HCEC 1CT (cell line): ENCODE measurements at regions not wholly inside any gene's neighbourhood (a gene's known extent, or its start where the extent isn't known, plus 50 kb on each side); places are given as distances from the start of the nearest gene placed in this dataset.

Source experiments
- DNase-seq: peaks from one replicate; pipeline ENCODE4 v3.0.0-alpha.2; 2017

DNA sequence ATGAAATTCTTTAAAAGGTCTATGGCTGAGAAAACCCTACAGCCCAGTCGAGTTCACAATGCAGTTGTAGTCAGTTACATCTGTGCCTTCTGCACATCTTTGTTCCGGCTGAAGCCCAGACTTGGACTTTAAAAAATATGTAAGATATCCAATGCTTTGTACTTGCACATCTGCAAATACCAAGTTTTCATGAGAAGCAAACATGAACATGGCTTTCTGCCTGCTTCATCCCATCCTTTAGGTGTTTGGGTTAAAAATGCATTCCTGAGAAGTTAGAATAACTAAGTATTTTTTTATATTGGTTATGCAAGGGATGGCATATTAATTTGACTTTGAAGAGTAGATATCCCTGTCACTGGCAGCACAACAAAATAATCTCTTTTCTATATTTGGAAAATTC is 528.4 kb downstream of the METTL15 start:
- no peak for DNase-seq

DNA sequence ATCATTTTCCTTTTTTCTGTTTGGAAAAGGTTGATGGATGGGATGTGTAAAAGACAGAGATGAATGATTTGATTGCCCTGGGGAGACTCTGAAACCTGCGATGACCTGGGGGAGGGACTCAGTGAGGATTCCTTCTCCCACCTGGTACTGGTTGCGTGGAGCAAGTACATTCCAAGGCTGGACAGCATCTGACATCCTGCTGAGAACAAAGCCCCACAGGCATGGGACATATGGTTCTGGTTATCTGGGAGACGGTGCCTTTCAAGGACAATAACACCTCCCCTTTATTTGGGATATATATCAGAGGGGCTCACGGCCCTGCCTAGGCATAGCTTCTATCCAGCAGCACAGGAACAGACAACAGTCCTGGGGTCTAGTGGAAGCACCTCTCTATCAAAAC is 527.8 kb downstream of the METTL15 start:
- DNase-seq: no peak

DNA sequence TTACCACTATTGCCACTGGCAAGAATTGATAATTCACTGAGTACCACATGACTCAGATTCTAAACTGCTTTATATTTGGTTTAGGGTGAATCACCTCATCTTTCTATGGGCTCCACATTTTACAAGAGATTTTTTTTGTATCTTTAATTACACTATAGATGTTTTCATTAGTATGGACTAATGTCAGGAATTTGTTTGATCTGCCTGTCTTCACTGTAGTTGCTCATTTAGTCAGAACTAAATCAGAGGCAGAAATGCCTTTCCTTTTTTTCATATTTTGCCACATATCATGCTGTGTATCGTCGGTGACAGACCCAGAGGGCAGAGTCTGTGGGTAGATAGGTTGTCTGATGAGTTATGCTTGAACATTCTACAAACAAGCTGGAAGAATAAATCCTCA is 524.1 kb downstream of the METTL15 start:
- DNase-seq: peak; percentile 36

DNA sequence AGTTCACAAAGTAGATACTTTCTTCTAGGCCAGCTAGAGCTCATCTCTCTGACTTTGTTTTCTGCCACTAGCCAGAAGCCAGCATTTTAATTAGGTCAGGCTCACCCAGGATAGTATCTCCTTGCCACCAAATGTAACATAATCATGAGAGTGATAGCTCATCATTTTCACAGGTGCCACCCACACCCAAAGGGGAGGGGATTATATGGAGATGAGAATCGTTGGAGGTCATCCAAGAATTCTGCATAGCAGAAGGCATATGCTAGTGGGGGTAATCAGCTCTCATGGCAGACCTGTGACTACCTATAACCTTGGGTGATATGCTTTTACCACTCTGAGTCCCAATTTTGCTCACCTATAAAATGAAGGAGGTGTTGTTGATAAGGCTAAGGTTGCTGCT is 523.0 kb downstream of the METTL15 start:
- DNase-seq: no peak

DNA sequence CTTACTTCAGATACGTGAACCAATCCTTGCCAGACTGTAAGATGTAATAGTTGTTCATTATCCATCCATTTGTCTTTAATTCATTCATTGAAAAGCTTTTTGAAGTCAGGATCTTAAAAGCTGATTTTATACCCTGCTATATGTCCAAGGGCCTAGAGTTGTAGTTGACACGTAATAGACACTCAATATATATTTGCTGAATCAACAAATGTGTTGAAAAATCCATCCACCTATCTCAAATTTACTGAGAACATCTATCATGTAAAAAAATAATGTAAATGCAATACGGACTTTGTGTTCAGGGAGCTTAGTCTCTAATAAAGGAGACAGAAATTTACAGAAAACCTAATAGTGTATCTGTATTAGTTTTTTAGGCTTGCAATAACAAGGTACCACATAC is 521.0 kb downstream of the METTL15 start:
- DNase-seq: no peak

DNA sequence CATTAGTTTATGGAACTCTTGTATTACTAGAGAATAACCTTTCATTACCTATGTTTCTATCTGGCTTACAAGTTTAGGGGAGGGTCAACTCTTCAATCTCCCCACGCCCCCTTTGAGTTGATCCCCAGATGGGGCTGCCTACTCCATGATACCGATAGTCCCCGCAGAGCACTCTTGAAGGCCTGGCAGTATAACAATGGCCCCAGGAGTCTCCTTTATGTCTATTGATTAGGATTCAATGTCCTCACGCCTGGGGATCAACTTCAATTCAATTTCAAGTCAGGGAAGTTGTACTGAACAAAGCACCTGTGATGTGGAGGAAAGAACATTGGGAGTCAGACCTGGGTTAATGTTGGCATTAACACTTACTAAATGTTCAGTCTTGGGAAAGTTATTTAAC is 520.2 kb downstream of the METTL15 start:
- DNase-seq: no peak

DNA sequence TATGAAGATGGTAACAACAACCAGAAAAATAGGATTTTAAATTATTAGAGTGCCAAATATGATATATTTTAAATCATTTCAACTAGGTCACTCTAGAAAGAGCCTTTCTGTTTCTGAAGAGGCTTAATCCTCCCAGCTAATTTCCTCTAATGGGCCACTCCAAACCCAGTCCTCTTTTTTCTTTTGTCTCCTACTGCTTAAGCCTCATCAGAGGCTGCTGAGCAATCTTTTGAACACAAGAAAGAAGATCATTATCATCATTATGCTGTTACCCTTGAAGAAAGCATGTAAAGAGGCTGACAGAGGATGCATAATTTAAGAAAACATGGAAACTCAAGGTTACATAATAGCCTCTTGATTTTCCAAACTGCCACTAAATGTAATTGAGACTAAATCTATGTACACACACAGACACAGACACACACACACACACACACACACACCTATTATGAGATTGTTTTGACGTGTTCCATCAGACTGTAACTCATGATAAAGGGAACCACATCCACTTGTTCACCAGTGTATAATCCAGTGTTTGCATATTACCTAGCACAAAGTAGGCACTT is 519.6 kb downstream of the METTL15 start:
- no peak for DNase-seq

DNA sequence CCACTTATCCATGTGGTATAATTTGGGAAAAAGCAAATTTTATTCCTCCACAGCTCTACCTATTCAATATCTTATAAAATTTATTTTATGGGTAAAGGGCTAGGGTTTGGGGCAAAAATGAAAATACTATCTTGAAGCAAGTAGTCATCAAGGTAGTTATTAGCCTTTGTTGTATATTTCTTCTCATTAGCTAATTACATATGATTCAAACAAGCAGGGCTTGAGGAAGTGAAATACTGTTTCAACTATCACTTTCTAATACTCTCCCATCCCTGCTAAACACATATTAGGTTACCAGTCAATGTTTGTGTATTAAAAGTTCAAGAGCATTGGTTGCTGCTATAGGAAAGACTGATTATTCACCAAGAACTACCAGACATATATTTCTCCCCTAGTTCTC is 517.3 kb downstream of the METTL15 start:
- no peak for DNase-seq

DNA sequence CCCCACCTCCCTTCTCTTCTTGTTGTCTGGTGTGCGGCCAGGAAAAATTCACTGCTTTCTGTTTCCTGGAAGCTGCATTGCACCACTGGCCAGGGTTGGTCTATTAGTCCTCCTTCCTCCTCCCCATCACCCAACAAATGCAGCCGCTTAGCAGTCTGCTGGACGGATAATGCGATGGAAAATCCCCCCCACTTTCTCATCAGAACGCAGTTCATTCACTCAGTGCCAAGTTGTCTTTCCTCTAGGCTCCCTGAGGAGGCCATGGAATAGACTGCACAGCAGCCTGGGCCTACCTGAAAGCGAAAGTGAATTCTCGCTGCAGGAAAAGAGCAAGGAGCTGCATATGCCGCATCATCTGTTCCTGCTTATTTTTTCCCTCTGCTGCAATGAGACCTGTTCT is 513.6 kb downstream of the METTL15 start:
- DNase-seq: peak; percentile 20

DNA sequence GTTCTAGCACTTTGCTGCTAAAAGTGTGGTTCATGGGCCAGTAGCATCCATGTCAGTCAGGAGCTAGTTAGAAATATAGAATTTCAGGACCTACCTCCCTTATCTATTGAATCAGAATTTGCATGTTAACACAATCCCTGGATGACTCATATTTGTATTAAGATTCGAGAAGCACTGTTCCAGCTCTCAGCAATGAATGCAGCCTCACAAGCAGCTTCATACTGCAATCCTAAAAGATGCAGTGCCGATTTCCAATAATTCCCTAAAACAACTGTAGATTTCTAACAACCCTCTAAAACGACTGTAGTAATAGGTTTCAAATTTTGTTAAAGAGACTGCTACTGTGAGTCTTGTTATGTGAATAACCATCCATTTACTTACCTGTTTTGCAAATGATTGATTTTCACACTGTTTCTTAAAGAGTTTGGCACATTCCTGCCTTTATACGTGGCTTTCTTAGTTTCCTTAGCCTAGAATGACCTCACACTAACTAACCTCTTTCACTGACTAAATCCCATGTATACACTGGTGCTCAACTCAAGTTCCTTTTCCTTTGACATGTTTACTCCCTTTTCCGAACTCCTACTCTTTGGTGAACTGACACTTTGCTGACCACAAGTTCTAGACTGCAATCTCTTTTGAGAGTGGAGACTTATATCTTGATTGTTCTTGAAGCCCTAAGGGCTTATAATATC is 511.8 kb downstream of the METTL15 start:
- DNase-seq: peak; percentile 63

DNA sequence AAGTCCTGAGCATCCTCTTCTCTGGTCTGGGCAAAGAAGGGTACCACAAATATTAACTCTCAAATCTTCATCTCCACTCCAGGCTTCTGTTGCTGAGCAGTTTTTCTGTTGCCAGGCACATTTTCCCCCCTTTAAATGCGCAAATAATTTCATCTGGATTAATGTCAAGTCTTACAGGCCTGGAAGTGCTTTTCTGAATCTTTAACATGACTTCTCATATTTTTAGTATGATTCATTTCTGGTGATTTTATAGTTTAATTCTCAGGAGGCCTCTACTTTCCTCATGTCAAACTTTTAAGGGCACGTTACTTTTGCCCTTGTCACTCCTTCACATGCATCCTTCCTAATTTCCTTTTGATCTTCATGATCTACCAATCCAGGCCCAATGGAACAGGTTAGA is 510.2 kb downstream of the METTL15 start:
- DNase-seq: peak; percentile 15

DNA sequence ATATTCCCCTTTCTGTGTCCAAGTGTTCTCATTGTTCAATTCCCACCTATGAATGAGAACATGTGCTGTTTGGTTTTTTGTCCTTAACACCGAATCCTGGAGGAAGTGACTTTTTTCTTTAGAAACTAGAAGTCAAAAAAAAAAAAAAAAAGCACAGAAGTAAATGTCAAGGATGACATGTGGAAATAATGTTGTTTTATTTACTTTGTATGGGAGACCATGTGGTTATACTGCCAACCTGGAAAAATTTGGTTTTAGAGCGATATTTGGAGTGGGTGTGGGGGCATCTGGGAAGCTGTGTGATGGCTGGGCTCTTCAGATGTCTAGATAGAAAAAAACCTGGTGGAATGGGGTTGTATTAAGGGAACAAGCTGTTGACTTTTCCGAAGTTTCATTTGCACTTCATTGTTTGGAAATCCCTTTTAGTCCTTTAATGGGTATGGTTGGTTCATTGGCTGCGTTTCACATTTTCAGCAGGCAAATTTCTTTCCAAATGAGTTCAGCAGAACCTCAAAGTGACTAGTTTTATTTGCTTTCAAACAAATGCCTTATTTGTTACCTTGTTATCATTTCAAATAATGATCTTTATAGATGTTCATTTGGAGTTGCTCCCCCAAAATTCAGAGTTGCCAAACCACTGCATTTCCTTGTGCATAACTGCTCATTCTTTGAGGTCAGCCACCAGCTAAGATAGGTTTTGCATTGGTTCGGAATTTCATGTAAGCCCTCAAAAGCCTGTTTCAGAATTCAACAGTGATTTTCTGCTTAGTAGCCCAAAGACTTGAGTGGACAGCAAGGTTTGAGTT is 508.2 kb downstream of the METTL15 start:
- DNase-seq: no peak

DNA sequence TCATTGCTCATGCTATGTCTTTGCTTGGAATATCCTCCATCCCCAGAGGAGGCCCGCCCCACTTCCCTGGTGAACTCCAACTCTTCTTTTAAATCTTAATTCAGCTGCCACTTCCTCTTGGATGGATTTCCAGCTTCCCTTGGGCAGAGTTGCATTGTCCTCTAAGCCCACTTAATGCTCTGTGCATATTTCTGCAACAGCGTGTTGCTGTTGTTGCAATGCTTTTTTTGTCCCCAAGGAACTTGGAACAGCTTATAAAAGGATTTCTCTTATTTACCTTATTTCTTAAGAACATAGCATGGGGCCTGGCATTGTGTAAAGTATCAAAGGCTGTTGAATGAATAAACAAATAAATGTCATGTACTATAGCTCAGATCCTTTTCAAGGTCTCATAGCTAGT is 507.4 kb downstream of the METTL15 start:
- no peak for DNase-seq

DNA sequence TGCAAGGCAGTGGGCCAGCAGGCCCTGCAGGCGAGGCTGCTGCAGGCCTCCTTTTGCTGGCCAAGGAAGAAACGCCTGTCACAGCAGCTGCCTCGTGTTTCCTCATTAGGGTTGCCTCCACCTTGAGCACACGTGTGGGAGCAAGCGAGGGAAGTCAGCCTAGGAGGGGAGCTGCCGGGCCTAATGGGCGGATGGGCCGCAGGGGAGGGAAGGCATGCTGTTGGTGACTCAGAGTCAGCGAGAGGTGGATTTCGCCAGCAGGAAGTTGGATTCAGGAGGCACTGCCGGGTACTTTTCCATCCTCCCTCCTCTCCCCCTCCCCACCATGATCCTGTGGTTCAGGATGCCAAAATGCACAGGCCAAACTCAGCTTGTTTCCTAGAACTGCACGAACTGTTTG is 498.7 kb downstream of the METTL15 start:
- no peak for DNase-seq

DNA sequence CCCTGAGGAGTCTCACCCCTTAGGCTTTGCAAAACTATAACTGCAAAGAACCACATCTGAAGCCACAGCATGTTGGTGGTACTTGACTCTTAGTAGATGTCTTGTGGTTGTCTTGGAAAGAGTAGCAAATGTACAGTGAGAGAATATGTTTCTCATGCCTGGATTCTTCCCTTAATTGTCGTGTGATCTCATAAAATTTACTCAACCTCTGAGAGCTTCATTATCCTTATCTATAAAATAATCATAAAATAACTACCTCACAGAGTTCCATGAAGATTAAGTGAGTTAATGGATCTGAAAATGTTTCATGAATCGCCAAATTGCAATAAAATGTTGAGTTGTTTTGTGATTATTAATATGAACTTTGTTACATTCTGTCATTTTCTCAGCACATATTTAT is 491.5 kb downstream of the METTL15 start:
- DNase-seq: no peak

DNA sequence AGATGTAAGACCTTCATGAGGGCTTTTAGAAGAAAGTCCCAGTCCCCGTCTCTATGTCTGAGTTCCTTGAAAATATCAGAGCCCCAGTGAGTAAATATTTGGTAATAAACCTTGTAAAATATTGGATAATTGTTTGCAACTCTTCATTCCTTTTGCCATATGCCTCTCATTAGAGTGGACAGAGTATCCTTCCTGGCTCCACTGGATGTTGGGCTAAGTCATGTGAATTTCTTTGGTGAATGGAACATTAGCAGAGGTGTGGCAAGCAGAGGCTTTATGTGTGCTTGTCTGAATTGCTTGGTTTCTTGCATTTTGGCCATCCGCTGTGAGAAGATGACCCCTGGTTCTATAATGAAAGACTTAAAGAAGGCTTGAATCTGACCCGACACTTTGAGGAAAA is 490.3 kb downstream of the METTL15 start:
- DNase-seq: no peak

DNA sequence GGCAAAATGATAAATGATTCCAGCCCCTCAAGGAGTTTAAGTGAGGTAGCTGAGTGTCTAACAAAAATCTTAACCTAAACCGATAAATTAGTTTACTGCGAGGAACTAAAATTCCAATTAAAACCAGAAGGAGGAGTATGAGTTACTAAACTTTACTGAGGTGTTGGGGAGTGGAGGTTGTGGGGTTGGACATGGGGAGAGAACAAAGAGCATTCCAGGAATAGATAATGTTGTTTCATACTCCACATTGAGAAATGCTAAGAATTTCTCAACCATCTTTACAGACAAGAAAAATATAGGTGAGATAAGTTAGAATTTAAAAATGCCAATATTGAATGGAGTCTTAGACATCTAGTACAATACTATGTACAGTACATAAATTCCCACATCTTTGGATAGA is 488.6 kb downstream of the METTL15 start:
- DNase-seq: no peak

DNA sequence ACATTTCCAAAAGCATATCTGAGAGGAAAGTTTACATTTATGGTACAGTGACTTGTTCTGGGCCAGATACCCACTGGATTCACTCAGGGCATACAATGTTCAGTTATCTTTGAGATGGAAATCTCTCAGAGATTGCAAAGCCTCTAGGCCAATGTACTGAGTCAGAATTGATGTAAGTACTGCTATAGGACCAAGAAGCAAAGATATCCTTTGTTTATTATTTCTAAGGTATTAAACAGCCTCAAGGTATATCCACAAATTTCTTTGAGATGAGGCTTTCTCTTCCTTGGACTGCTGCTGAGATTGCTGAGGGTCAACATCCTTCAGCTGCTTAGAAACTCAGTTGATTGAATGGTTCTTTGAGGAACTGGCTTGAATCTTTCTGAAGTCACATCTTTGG is 484.0 kb downstream of the METTL15 start:
- no peak for DNase-seq

DNA sequence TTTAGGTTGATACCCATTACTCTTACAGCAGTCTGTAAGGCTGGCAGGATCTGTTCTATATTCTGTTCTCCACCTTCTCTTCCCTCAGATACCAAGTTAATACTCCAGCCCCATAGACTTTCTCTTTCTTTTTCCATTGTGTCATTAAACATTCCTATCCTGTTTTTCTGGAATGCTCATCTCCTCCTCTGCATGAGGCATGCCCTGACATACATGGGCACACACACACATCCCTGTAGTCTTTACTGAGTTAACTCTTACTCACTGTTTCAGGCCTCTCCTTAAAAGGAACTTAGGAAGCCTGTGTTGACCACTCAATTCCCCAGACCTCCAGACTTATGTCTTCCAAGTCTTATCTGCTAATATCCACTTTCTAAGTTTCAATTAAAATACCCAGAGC is 476.8 kb downstream of the METTL15 start:
- DNase-seq: peak; percentile 69

DNA sequence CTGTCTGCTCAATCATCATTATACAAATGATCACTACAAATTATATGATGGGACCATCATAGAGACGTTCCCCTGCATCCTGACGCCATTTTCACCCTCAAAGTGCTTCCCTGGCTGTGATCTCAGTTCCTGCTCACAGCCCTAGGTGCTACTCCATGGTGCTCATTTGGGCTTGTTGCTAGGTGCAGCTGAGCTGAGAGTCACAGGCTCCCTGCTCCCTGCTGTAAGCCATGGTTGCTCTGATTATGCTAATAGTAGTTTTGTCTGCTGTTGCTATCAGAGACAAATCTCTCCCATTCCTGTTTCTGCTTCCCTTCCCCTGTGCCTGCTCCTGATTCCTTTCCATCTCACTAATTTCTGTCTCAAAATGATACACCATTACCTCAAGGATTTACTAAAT is 474.3 kb downstream of the METTL15 start:
- DNase-seq: no peak

DNA sequence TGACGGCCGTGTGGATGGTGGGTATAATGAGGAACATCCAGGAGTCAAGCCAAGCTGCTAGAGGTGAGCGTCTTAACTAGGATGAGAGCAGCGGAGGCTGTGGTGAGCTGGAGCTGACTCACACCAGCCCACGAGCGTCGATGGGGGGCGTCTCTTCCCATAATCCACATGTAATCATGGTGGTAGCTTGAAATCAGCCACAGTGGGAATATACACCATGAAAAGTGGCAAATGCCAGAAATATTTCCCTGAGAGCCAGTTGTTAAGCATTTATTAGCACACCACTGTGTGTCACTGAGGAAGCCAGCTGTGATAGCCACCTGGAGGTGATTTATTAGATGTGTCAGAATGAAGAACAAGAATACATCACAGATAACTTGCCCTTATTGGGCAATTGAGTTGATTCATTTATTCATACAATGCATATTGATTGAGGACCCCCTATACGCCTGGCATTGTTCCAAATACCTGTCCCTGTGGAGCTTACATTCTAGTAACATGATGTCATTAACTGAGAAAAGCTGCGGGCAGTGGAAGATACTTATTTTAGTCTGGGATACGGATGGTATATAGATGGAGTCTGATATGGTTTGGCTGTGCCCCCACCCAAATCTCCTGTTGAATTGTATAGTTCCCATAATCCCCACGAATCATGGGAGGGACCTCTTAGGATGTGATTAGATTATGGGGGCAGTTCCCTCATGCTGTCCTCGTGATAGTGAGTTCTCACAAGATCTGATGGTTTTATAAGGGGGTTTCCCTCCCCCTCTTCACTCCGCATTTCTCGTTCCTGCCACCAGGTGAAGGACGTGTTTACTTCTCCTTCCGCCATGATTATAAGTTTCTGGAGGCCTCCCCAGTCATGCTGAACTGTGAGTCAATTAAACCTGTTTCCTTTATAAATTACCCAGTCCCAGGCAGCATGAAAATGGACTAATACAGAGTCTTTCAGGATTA is 473.4 kb downstream of the METTL15 start:
- peak; percentile 34 for DNase-seq

DNA sequence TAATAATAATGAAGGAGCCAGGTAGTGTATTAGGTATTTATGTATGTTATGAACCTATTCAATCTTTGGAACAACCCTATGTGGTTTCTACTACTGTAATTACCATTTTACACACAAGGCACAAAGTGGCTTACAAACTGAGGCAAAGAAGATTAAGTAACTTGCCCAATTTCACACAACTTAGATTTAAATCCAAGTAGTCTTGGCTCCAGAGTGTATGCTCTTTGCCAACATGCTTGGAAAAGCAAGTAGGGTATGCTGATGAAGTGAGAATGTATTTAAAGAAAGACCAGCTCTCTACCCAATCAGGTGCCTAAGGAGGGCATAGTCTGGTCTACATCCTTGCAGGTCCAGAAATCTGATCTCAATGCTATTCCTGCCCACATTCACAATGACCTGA is 463.2 kb downstream of the METTL15 start:
- no peak for DNase-seq

DNA sequence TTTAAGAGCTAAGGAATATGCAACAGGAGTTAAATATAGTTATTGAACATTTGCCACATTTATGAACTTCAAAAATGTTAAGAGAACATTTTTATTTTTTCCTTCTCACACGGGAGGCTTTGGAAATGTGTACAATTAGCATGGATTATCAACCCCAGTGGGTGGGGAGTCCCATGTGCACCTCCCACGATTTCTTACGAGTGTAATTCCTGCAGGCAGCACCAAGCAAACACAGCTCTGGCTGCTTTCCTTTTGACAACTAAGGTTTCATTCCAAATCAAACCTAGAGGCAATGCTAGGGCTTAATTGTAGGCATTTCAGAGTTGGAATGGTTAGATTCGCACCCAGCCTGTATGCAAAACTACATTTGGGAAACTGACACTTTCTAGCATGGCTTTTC is 460.9 kb downstream of the METTL15 start:
- DNase-seq: no peak
